Stimulated activated CD4-positive, alpha-beta T cell treated with anti-CD3 and anti-CD28 coated beads, Interleukin-4, amount 100 ng/mL, for 1 hour (primary cell): ENCODE measurements at regions not wholly inside any gene's neighbourhood (a gene's known extent, or its start where the extent isn't known, plus 50 kb on each side); places are given as distances from the start of the nearest gene placed in this dataset.

ENCODE experiments used
- DNase-seq: peaks from one replicate; pipeline ENCODE4 v3.0.0-alpha.2; 2020

DNA sequence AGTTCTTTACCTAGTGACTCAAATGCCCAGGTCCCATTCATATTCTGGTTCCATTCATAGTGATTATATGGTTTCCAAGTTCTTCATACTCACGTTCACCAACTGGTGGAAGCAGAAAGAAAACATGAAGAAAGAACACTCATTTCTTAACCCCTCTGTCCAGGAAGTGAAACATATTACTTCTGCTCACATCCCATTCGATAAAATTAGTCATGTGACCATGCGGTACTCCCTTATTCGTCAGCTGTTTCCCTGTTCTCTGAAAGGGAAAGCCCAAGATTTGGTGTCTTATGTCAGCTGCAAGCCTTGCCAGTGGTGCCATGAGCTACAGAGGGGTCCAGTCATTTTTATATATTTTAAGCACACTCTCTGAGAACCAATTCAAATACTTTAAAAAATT lies 387.0 kb upstream of the DMAC1 start:
- DNase-seq: no peak

DNA sequence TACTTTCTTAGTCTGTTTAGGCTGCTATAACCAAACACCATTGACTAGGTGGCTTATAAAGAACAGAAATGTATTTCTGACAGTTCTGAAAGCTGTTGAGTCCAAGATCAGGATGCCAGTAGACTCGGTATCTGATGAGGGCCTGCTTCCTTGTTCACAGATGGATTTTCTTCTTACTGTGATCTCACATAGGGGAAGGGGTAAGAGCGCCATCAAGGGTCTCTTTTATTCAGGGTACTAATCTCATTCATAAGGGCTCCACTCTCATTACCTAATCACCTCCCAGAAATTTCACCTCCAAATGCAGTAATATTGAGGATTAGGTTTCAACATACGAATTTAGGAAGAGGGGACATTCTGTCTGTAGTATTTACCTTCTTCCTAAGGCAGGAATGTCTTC lies 384.0 kb upstream of the DMAC1 start:
- DNase-seq: no peak

DNA sequence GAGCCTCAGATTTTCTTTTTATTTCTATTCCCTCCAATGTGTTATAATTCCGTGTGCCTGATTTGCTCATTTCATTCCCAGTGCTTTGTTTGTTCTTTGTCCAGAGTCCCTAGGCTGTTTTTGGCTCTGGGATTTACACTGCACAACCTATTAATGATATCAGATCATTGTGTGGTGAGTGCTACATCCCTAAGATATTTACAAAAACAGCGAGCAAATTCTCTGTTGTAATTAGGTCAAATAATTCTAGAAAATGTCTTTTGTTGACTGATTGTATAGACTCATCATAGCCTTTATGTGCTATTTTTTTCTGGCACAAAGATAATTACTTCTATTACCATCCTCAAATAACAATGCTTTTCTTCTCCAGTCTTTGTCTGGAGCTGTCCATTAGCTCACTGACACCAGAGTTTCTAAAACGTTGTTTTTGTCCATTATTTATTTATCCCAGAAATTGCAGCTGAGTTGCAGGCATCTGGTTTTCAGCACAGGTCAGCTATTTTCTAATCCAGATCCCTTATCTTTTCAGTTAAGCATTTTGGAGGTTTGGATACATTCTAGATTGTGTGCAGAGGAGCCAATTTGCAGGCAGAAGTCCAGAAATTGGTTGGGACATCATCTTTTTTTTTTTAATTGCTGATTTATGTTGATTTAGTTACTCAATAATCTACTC lies 379.9 kb upstream of the DMAC1 start:
- no peak for DNase-seq

DNA sequence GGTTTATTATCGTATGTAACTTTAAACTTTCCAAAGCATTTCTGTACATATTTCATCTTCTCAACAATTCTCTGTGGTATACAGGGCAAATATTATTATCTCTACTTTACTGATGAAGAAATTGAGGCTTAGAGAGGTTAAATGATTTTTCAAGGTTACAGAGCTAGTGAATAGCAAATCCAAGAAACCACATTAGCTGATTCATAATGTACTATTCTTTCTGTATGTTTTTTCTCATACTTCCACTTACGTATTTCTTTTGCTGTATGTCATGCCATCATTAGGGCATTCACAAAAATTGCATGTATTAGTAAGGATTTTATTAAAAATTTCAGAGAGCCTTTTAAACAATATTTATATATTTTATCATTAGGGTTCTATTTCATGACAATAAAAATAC lies 372.4 kb upstream of the DMAC1 start:
- DNase-seq: no peak

DNA sequence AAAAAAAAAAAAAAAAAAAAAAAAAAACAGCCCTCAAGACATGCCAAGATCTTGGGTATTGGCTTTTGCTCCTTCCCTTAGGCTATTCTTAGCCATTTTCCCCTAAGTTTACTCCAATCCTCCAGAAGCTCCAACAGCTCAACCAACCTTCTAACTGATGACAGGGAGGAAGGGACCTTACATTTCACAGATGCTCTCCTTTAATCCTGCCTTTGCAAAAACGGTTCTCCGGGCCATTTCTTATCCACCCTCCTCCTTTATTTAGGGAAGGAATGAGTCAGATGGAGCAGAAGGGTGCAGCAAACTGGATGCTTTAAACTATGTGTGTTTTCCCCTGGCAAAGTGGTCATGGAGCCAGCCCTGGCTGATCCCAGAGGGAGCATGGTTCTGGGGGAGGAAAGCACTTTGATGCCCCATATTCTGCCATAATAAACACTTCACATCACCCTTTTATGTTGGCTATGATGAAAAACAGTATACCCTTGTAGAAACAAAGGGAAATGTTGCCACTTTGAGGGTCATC lies 369.4 kb upstream of the DMAC1 start:
- no peak for DNase-seq

DNA sequence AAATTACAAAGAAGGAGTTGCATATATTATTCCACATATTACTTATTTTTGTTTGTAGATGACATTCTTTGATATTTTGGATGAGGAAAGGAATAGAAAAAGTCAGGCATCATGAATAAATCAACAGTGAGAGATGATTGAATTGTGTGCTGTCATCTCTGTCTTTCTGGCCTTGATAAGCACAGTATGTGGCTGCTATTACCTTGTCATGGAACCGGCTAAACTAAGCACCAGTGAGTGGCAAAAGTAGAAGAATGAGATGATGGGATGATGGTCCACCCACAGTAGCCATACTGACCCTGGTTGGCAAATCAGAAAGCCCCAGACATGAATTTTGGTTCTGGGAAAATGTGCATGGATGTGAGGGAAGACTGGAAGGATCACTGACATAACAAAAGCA lies 361.2 kb upstream of the DMAC1 start:
- no peak for DNase-seq

DNA sequence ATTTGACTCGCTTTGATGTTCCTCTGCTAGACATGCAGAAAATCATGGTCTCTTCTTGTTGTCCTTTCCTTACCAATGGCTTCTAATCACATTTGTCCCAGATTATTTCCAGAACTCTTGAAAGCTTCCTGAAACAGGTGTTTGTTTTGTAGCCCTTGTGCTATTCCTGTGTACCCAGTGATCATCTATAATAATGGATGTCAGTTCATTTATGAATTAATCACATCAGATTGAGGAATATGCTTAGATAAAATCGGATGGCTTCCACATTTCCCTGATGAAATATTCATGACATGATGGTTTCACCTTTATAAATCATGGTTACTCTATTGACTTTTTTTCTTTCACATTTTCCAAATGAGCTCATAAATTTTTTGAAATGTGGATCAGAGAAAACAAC lies 359.0 kb upstream of the DMAC1 start:
- no peak for DNase-seq

DNA sequence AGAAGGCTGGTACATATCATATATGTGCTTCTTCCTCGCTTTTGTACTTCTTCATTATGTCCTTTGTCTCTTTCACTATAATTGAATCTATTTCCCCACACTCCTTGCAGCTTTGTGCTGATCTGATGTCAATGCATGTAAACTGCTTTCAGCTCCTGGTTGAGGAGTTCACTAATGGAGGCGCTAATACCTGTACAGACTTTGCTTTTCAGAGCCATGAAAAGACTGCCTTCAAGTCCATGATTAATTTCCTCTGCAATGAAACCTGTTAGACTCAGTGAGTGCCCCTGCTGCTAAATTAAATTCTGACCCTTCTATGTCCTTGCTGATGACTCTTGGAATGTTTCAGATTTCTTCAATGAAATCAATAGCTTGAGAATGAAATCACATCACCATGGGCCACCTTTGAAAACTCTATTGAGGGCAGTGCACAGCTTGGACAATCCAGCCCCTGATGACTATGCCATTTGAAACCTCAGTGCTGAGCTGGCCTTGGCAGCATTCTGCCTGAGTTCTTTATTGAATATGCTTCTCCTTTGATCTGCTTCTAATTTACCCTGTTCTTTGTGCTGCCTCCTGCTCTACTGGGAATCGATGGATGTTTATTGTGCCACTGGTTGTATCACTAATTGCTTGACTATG lies 358.2 kb upstream of the DMAC1 start:
- no peak for DNase-seq

DNA sequence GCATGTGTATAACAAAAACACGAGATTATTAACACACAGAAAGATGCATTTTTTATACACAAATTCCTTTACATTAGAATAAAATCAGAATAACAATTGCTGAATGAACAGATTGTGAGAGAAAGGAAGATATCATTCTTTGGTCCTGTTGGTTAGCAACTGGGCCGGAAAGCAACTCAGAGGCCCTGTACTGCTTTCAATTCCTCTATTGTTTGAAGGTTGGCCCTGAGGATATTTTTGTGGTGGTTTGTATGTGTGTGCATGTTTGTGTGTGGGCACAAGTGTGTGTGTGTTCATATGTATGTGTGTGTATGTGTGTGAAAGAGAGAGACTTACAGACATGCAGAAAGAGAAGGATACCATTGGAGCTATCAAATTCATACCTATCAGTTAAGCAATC lies 356.8 kb upstream of the DMAC1 start:
- no peak for DNase-seq

DNA sequence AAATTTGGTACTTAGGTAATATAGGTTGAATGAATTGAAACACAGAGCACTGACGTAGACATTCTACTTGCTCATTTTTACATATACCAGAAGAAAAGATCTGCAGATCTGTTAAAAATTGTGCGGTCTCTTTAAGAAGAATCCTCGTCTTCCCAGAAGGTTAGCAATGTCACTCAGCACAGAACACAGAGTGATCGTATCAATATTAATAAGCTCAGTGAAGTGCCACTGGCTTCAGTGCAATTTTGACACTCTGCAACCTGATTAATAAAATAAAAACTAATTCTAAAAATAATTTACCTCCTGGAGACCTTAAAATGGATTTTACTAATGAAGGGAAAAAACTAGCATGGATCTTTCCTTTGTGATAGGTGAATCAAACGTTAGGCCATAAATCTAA lies 356.1 kb upstream of the DMAC1 start:
- no peak for DNase-seq

DNA sequence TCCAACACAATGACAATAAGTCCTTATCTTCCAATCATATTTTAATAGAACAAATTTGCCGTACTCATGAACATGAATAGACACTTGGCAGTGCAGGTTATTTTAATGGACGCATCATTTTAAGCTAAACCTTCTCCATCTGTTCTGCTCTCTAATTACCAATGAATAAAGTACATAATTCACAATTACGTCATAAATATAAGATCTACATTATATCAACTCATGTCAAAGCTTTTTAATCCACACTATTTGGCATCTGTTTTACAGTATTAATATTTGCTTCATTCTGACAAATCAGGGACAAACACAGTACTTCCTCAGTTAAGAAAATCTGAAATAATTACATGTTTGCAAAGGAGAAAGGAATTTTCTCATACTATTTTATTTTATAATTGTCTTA lies 344.1 kb upstream of the DMAC1 start:
- DNase-seq: no peak

DNA sequence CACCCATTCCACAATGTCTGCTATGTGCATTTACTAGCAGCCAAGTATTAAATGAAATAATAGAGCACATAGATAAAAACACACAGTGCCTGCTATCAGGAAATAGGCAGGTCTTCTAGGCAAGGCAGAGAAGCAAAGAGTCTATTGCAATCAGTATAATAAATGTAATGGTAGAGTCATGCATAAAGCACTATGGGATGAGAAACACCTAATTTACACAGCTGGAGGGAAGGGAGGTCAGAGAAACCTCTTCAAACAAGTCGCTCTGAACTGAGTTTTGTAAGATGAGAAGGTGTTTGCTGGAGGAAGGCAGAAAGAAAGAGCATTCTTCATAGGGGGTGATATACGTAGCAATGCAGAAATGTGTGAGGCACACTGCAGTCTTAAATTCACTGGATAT lies 341.0 kb upstream of the DMAC1 start:
- DNase-seq: no peak

DNA sequence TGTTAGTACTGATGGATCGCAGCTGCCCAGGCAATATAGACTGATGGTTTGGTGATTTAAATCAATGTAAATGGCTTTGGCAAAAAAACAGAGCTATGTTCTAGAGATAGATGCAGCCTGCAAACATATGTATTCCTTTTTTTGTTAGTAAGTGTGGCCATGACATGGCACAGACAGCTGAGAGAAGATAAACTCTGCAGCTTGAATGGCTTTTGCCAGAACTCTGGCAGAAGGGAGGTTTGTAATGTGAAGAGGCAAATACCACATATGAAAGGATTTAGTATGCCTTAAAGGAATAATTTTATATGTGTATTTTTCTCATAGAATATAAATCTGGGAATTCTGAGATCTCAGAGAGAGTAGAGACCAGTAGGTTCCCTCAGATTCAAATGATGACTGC lies 340.2 kb upstream of the DMAC1 start:
- DNase-seq: no peak

DNA sequence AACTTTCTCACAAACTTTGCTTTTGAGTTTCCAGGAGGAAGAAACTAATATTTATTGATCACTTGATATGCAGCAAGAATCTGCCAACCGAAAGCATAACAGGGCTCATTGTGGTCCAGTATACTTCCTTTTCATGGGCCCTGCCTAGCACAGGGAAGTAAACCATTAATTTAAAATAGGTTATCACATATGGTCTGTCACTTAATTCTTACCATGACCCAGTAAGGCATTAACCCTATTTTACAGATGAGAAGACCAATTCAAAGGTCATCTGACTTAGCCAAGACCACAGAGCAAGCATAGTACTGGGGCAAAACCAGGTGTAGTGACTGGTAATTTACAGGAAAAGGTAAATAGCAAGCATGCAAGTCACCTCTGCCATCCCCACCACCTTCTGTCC lies 336.9 kb upstream of the DMAC1 start:
- DNase-seq: no peak

DNA sequence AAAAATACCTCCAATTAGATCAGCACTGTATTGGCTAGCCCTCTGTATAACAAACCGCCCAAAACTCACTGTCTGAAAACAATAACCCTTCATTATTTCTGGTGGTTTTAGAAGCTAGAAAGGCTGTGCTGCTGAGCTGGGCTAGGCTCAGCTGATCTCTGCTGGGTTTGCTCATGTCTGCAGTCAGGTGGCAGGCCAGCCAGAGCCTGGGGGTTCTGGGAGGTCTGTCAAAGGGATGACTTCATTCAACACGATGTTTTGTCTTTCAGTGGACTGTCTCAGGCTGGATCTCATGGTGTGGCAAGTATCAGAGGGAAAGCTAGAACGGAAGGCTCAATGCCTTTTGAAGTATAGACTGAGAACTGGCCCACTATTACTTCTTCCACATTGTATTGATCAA lies 335.1 kb upstream of the DMAC1 start:
- DNase-seq: no peak

DNA sequence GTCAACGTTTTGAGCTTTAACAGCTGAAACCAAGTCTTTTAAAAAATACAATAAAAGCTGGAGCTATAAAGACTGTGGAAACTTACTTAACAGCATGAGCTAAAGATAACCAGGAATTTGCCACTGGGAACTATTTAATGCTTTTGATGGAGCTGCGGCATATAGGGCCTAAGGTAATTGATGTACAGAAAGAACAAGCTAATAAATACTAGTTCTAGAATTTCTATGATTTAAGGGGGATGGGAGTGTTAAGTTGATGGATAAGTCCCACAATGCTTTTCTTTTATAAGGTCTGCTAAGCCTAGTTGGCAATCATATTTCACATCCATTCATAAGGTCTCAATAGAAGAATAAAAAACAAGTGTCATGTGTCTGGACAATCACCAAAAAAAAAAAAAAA lies 334.0 kb upstream of the DMAC1 start:
- no peak for DNase-seq

DNA sequence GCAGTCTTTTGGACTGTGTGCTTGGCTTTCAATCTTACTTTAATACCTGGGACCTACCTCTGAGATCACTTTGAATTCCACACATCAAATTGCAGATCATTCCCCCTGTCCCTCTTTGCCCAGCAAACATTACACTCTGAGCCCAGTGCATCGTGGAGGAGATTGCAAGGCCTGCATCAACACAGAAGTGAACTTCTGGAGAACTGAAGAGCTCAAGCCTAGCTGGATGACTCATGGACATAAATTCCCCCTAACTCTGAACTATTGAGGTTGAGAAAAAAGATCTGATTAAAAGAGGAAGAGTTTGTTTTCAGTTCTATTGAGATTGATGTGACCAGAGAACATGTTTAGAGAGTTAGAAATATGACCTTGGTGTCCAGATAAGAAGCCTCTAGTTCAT lies 316.0 kb upstream of the DMAC1 start:
- no peak for DNase-seq

DNA sequence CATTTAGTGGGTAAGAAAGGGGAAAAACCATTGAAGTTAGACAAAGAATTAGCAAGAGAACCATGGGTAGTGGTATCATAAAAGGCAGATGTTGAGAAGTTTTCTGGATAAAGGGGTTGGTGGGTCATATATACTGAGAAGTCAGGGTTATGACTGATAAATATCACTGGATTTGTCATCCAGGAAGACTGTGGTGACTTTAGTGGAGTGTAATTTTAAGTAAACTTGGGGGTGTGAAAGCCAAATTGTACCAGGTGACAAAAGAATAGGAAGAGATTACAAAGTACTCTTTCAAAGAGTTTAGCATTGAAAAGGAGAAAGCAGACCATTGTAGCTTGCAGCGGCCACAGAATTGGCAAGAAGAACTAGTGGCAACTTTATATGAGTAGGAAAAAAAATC lies 315.2 kb upstream of the DMAC1 start:
- no peak for DNase-seq

DNA sequence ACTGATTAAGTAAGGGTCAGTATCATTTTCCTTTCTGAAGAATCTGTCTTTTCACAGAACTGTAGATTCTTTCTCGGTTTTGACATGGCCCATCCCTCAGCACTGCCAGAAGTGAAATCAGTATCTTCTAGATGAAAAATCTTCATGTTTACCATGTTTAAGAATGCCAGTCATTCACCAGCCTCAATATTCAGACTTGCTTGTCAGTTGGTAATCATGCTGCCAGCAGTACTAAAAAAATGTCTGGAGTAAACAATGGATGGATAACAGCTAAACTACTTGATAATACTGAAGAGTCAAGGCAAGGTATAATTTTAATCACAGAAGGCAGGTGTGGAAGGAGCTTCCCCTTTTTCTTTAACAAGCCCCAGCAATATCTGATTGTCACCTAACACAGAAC lies 306.8 kb upstream of the DMAC1 start:
- DNase-seq: no peak

DNA sequence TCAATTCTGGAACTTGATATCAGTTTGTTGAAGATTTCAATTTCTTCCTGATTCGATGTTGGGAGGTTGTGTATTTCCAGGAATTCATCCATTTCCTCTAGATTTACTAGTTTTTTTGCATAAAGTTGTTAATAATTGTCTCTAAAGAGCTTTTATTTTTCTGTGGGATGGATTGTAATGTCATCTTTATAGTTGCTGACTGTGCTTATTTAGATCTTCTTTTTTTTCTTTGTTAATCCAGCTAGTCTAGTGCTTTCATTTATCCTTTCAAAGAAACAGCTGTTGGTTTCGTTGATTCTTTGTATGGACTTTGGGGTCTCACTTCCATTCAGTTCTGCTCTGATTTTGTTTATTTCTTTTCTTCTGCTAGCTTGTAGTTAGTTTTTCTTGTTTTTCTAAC lies 302.0 kb upstream of the DMAC1 start:
- DNase-seq: no peak

DNA sequence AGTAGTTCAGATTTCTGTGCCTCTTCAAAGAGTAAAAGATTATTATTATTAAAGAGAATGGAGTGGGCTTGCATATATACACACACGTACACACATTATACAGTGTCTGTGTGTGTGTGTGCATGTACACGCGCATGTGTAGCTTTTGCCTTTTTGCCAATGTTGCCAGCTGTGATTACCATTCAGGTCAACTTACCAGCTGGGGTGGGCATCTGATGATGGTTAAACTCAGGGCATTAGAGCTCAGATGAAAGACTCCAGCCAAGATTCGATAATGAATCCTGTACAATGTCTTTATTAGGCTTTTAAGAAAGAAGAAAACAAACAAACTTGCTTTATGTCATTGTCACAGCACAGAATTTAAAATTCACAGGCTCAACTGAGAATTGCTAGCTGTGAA lies 296.5 kb upstream of the DMAC1 start:
- DNase-seq: no peak

DNA sequence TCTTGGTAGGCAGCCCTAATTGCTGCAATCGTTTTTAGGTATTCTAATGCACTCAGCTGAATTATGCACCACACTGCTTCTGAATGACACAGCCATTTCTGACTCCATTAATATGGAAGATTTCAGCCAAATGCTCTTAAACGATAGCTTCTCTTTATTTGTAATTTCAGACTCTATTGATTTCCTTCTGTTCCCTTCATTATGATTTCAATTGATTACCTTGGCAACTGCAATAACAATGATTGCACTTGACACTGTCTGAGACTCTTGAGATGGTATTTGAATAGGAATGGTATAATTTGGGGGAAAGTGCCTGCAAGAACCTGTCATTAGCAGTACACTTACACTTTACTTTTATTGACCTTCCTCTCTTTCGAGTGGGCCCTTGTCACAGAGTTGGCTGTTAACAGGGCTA lies 296.1 kb upstream of the DMAC1 start:
- DNase-seq: no peak

DNA sequence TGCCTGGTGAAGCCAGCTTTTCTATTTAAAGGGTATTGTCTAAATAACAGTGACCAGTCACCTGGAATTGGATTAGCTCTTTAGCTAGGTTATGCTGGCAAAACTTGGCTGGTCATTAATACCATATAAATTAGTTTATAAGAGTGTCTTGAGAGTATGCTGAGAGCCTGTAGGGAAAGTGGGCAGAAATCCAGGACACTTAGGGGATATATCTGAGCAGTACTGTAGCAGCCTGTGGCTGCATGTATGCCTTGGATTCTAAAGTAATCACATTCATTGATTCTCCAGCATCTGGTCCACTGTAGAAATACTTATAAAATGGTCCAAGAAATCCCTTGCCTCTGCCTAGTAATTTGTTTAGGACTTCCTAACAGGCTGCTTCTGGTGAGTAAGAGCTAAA lies 288.9 kb upstream of the DMAC1 start:
- no peak for DNase-seq

DNA sequence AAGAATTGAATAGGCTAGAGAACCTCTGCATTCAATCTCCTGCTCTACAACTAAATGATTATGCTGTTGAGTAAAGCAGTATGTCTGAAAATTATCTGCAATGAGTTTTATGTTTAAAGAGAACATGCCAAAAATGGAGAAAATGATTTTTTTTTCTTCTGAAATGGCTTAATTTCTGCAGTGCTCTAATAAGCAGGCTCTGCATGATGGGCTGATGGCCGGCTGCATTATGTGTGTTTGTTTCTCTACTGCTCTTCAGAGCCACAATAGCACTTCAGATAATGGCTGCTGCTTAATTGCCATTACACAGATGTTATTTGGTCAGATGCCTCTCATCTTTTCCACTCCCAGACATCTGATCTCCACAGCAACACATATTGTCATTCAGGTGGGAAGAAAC lies 286.4 kb upstream of the DMAC1 start:
- DNase-seq: no peak

DNA sequence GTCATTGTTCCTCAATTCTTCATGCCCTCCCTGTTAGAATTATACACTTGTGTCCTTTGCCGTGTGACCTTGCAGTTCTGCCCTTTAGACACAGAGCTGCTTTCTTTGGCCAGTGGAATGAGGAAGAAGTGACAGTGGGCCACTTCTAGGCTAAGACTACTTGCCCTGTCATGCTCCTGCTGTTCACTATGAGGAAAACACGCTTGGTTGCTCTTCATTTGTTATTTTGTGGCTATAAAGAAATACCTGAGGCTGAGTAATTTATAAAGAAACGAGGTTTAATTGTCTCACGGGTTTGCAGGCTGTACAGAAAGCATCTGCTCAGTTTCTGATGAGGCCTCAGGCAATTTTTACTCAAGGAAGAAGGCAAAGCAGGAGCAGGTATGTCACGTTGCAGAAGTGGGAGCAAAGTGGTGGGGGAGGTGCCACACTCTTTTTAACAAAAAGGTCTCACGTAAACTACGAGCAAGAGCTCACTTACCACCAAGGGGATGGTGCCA lies 279.1 kb upstream of the DMAC1 start:
- no peak for DNase-seq
